Testis (tissue), 2 donors: ENCODE measurements at regions not wholly inside any gene's neighbourhood (a gene's known extent, or its start where the extent isn't known, plus 50 kb on each side); places are given as distances from the start of the nearest gene placed in this dataset.
"Not testable (repeated sequence)": the region's sequence is repeated elsewhere in the genome, so short reads cannot be mapped to it uniquely, and the experiment has no call there.

Experiments
- DNase-seq: peaks from one replicate; pipeline ENCODE4 v3.0.0-alpha.2; 2019
- H3K27ac ChIP-seq, 2 donors: fragments of 200-600 bp; sonication (generic); one replicate each; pipeline ENCODE4 v1.5.1; 2019
- H3K27me3 ChIP-seq: fragments of 200-600 bp; sonication (generic); one replicate; pipeline ENCODE4 v1.5.1; 2019
- H3K36me3 ChIP-seq: fragments of 200-600 bp; sonication (generic); one replicate; pipeline ENCODE4 v1.5.1; 2017; ENCODE audit warnings: low read depth; ENCODE audit errors: missing control alignments
- H3K4me1 ChIP-seq: fragments of 200-600 bp; sonication (generic); one replicate; pipeline ENCODE4 v1.5.1; 2019
- H3K4me3 ChIP-seq, 2 donors: fragments of 200-600 bp; sonication (generic); one replicate each; pipeline ENCODE4 v1.5.1; 2017 to 2019
- H3K9me3 ChIP-seq: fragments of 200-600 bp; sonication (generic); one replicate; pipeline ENCODE4 v1.5.1; 2017
- POLR2A ChIP-seq: fragments of 450-650 bp; IDR thresholded peaks from one replicate; pipeline ENCODE4 v1.6.1; 2017; ENCODE audit warnings: antibody characterized with exemption, mild to moderate bottlenecking, moderate library complexity
- WGBS, 2 donors: methylation state at CpG; one replicate each; pipeline ENCODE4 v1.1.5; 2018; 5-methylcytosine and 5-hydroxymethylcytosine counted together
- intact Hi-C: fragments of 100-400 bp; cut with DNase I; formaldehyde crosslinking; loops from one replicate; pipeline ENCODE4 v1.15.1; 2023; ENCODE audit warnings: low total_unique reads
- TF ChIP-seq, protein P1 (sequence below), 3 experiments: fragments of 450-650 bp in 2 of 3; fragments of 200-600 bp in 1 of 3; sonication (generic) in 1 of 3; IDR thresholded peaks; one replicate each; pipeline ENCODE4 v1.5.1; 2016 to 2019; ENCODE audit warnings: antibody characterized with exemption in 3 of 3, mild to moderate bottlenecking in 2 of 3, moderate library complexity in 1 of 3

DNA sequence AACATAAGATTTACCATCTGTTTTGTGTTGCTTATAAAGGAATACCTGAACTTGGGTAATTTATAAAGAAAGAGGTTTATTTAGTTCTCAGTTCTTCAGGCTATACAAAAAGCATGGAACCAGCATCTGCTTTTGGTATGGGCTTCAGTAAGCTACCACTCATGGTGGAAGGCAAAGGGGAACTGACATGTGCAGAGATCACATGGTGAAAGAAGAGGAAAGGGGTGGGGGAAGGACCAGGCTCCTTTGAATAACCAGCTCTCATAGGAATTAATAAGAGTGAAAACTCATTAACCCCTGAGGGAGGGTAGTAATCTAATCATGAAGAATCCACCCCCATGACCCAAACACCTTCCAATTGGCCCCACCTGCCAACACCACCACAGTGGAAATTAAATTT, 89.5 kb upstream of the TMEM170B start:
- no peak overlapping the region for H3K27ac ChIP-seq
- DNase-seq: no peak
- no peak overlapping the region for H3K4me3 ChIP-seq
- no peaks in the 10 kb centered on the region for H3K36me3 ChIP-seq
- intact Hi-C loops: no loop called here
- no peaks in the 10 kb centered on the region for H3K9me3 ChIP-seq
- no peaks in the 10 kb centered on the region for H3K4me1 ChIP-seq
- TF ChIP-seq, protein P1, sequence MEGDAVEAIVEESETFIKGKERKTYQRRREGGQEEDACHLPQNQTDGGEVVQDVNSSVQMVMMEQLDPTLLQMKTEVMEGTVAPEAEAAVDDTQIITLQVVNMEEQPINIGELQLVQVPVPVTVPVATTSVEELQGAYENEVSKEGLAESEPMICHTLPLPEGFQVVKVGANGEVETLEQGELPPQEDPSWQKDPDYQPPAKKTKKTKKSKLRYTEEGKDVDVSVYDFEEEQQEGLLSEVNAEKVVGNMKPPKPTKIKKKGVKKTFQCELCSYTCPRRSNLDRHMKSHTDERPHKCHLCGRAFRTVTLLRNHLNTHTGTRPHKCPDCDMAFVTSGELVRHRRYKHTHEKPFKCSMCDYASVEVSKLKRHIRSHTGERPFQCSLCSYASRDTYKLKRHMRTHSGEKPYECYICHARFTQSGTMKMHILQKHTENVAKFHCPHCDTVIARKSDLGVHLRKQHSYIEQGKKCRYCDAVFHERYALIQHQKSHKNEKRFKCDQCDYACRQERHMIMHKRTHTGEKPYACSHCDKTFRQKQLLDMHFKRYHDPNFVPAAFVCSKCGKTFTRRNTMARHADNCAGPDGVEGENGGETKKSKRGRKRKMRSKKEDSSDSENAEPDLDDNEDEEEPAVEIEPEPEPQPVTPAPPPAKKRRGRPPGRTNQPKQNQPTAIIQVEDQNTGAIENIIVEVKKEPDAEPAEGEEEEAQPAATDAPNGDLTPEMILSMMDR (IDR thresholded peaks at IDR 0.05): no peak
- no peak for TF ChIP-seq POLR2A
- no peaks in the 10 kb centered on the region for H3K27me3 ChIP-seq

DNA sequence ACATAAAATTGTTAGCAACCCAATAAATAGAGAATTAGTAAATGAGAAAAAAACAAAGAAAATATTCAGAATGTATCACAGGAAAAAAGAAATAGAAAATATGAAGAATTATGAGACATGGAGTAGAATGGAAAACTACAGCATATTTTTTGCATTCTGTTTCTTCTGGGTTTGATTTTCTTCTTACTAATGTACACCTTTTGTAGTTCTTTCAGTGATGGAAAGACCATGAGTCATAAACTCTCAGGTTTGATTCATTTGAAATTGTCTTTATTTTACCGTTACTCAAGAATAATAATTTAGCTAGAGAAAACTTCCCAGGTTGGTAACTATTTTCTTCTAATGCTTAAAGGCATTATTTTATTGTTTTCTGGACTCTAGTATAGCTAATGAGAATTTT, 90.3 kb upstream of the TMEM170B start:
- DNase-seq: no peak
- no peak overlapping the region for H3K4me3 ChIP-seq
- H3K27me3 ChIP-seq: no peaks in the 10 kb centered on the region
- no peaks in the 10 kb centered on the region for H3K36me3 ChIP-seq
- no peak overlapping the region for H3K27ac ChIP-seq
- TF ChIP-seq, protein P1 (IDR thresholded peaks at IDR 0.05): no peak
- no peak for TF ChIP-seq POLR2A
- WGBS, 2 donors: 96 to 100% methylated on average over 1 of the region's 1 CpG
- H3K4me1 ChIP-seq: no peaks in the 10 kb centered on the region
- intact Hi-C loops: no loop called here
- H3K9me3 ChIP-seq: no peaks in the 10 kb centered on the region

DNA sequence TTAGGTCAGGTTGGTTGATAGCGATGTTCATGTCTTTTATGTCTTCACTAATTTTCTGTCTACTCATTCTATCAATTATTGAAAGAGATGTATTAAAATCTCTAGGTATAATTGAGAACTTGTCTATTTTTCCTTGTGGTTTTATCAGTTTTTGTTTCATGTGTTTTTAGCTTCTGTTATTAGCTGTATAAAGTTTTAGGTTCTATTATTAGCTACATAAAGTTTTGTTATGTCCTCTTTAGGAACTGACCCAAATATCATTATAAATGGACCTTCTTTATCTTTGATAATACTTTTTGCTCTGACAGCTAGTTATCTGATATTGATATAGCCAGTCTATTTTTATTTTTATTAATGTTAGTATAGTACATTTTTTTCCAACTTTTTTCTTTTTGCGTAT, 92.4 kb upstream of the TMEM170B start:
- TF ChIP-seq POLR2A: no peak
- TF ChIP-seq, protein P1 (IDR thresholded peaks at IDR 0.05): no peak
- no peaks in the 10 kb centered on the region for H3K27me3 ChIP-seq
- no peaks in the 10 kb centered on the region for H3K36me3 ChIP-seq
- H3K9me3 ChIP-seq: no peaks in the 10 kb centered on the region
- no peak overlapping the region for H3K4me3 ChIP-seq
- H3K27ac ChIP-seq: no peak overlapping the region
- intact Hi-C loops: no loop called here
- 96 to 98% methylated on average over 2 of the region's 2 CpGs for WGBS, 2 donors
- no peak for DNase-seq
- H3K4me1 ChIP-seq: no peaks in the 10 kb centered on the region

DNA sequence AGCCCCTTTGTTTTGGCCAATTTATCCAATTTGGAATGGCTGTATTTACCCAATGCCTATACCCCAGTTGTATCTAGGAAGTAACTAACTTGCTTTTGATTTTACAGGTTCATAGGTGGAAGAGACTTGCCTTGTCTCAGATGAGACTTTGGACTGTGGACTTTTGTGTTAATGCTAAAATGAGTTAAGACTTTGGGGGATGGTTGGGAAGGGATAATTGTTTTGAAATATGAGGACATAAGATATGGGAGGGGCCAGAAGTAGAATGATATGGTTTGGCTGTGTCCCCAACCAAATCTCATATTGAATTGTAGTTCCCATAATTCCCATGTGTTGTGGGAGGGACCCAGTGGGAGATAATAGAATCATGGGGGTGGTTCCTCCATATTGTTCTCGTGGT, 94.4 kb upstream of the TMEM170B start:
- DNase-seq, H3K27me3 ChIP-seq, intact Hi-C loops, H3K4me3 ChIP-seq, H3K27ac ChIP-seq, H3K4me1 ChIP-seq, H3K36me3 ChIP-seq, H3K9me3 ChIP-seq: not testable (repeated sequence)
- 85 to 91% methylated on average over 1 of the region's 1 CpG for WGBS, 2 donors

DNA sequence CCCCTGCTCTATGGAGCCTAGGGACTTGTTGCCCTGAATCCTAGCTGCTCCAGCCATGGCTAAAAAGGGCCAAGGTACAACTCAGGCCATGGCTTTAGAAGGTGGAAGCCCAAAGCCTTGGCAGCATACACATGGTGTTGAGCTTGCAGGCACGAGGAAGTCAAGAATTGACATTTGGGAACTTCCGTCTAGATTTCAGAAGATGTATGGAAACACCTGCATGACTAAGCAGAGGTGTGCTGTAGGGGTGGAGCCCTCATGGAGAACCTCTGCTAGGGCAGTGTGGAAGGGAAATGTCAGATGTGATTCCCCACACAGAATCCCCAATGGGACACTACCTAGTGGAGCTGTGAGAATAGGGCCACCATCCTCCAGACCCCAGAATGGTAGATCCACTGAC, 95.1 kb upstream of the TMEM170B start:
- WGBS, 2 donors: 90 to 92% methylated on average over 2 of the region's 2 CpGs
- H3K36me3 ChIP-seq: no peaks in the 10 kb centered on the region
- H3K4me1 ChIP-seq: no peaks in the 10 kb centered on the region
- intact Hi-C loops: no loop called here
- no peak overlapping the region for H3K27ac ChIP-seq
- DNase-seq: no peak
- TF ChIP-seq, protein P1 (IDR thresholded peaks at IDR 0.05): no peak
- no peak for TF ChIP-seq POLR2A
- H3K27me3 ChIP-seq: no peaks in the 10 kb centered on the region
- no peaks in the 10 kb centered on the region for H3K9me3 ChIP-seq
- H3K4me3 ChIP-seq: no peak overlapping the region
